OCI-LY1 (cell line): ENCODE measurements at regions not wholly inside any gene's neighbourhood (a gene's known extent, or its start where the extent isn't known, plus 50 kb on each side); places are given as distances from the start of the nearest gene placed in this dataset.

Experiments used
- H2AFZ ChIP-seq: fragments of 200-600 bp; sonication (generic), shearing (Covaris generic); 2 replicates; pipeline ENCODE4 v1.6.0; 2014; ENCODE audit warnings: antibody characterized with exemption, mild to moderate bottlenecking, low read length
- H3F3A ChIP-seq: fragments of 200-600 bp; sonication (generic), shearing (Covaris generic); 2 replicates; pipeline ENCODE4 v1.6.0; 2014; ENCODE audit warnings: mild to moderate bottlenecking, antibody characterized with exemption, low read length, moderate library complexity; ENCODE audit not compliant: insufficient read depth
- H3K27ac ChIP-seq: fragments of 200-600 bp; sonication (generic); 2 replicates; pipeline ENCODE4 v1.5.1; 2014; ENCODE audit warnings: low read length, mixed run types, mild to moderate bottlenecking, low read depth; ENCODE audit not compliant: poor library complexity, severe bottlenecking
- H3K27me3 ChIP-seq: fragments of 200-600 bp; sonication (generic); 2 replicates; pipeline ENCODE4 v1.6.0; 2014; ENCODE audit warnings: antibody characterized with exemption, mild to moderate bottlenecking, low read length, moderate library complexity; ENCODE audit not compliant: insufficient read depth
- H3K36me3 ChIP-seq: fragments of 200-600 bp; sonication (generic); 2 replicates; pipeline ENCODE4 v1.6.1; 2014; ENCODE audit warnings: mild to moderate bottlenecking, antibody characterized with exemption, low read length, moderate library complexity, mixed read lengths; ENCODE audit not compliant: insufficient read depth
- H3K4me1 ChIP-seq: fragments of 200-600 bp; sonication (generic); 2 replicates; pipeline ENCODE4 v1.5.1; 2014; ENCODE audit warnings: mild to moderate bottlenecking, low read length, moderate library complexity; ENCODE audit not compliant: insufficient read depth, severe bottlenecking
- H3K4me2 ChIP-seq: fragments of 200-600 bp; sonication (generic), shearing (Covaris generic); 2 replicates; pipeline ENCODE4 v1.6.1; 2014; ENCODE audit warnings: low read length
- H3K4me3 ChIP-seq: fragments of 200-600 bp; sonication (generic); 2 replicates; pipeline ENCODE4 v1.5.1; 2014; ENCODE audit warnings: low read length, low read depth, mild to moderate bottlenecking, mixed read lengths; ENCODE audit not compliant: poor library complexity, severe bottlenecking
- H3K79me2 ChIP-seq: fragments of 200-600 bp; shearing (Covaris generic); 2 replicates; pipeline ENCODE4 v1.6.1; 2016; ENCODE audit warnings: mixed run types, low read length, mixed read lengths; ENCODE audit not compliant: insufficient read depth
- H3K9ac ChIP-seq: fragments of 200-600 bp; sonication (generic), shearing (Covaris generic); 2 replicates; pipeline ENCODE4 v1.6.1; 2014; ENCODE audit warnings: mild to moderate bottlenecking, low read length, mixed read lengths
- H3K9me2 ChIP-seq: fragments of 200-600 bp; sonication (generic), shearing (Covaris generic); 2 replicates; pipeline ENCODE4 v1.6.1; 2014; ENCODE audit warnings: low read depth, mild to moderate bottlenecking, low read length, mixed read lengths
- H3K9me3 ChIP-seq: fragments of 200-600 bp; shearing (Covaris generic); 2 replicates; pipeline ENCODE4 v1.6.1; 2014; ENCODE audit warnings: low read length, mixed read lengths
- H4K20me1 ChIP-seq: fragments of 200-600 bp; sonication (generic), shearing (Covaris generic); 2 replicates; pipeline ENCODE4 v1.6.0; 2016; ENCODE audit warnings: mild to moderate bottlenecking, low read length; ENCODE audit not compliant: insufficient read depth
- CTCF ChIP-seq: fragments of 200-600 bp; sonication (generic), shearing (Covaris generic); IDR thresholded peaks from 2 replicates; pipeline ENCODE4 v1.5.1; 2017; ENCODE audit warnings: mild to moderate bottlenecking, antibody characterized with exemption, low read length, moderate library complexity, mixed read lengths
- EZH2 ChIP-seq: fragments of 200-600 bp; sonication (generic), shearing (Covaris generic); IDR thresholded peaks from 2 replicates; pipeline ENCODE4 v1.8.0; 2017; ENCODE audit warnings: borderline replicate concordance, mixed run types, mild to moderate bottlenecking, antibody characterized with exemption, low read length, moderate library complexity, mixed read lengths

- H3K36me3 ChIP-seq, result no peaks in the 10 kb centered on the region
- H3K27me3 ChIP-seq, result no peaks in the 10 kb centered on the region
Measured at GRCh38 chr10:43763846-43764245, 115.2 kb upstream of the ZNF32 start.

GRCh38 chr10:43760514-43760913 is 111.8 kb upstream of the ZNF32 start:
- no peaks in the 10 kb centered on the region for H3K36me3 ChIP-seq
- no peak for TF ChIP-seq CTCF
- no peak for TF ChIP-seq EZH2
- no peaks in the 10 kb centered on the region for H3K79me2 ChIP-seq
- H3K27ac ChIP-seq, result no peak overlapping the region
- H3K9me2 ChIP-seq, result no peaks in the 10 kb centered on the region
- no peak overlapping the region for H2AFZ ChIP-seq
- H3K27me3 ChIP-seq, result no peaks in the 10 kb centered on the region
- H3K9me3 ChIP-seq, result no peaks in the 10 kb centered on the region
- H3F3A ChIP-seq, result no peaks in the 10 kb centered on the region
- no peaks in the 10 kb centered on the region for H3K4me1 ChIP-seq
- no peaks in the 10 kb centered on the region for H4K20me1 ChIP-seq
- H3K4me2 ChIP-seq, result no peak overlapping the region
- no peak overlapping the region for H3K4me3 ChIP-seq
- no peak overlapping the region for H3K9ac ChIP-seq

More at GRCh38 chr10:43763846-43764245, 115.2 kb upstream of the ZNF32 start:
- Histone ChIP-seq H3K9ac (no peak overlapping the region), H3K4me2 (no peak overlapping the region), H4K20me1 (no peaks in the 10 kb centered on the region), H3K9me3 (no peaks in the 10 kb centered on the region), H3K4me1 (no peaks in the 10 kb centered on the region), H3K4me3 (no peak overlapping the region), H3K9me2 (no peaks in the 10 kb centered on the region), H3K79me2 (no peaks in the 10 kb centered on the region), H2AFZ (no peak overlapping the region), H3F3A (no peaks in the 10 kb centered on the region), H3K27ac (no peak overlapping the region)
- TF ChIP-seq EZH2 (no peak), CTCF (no peak)

GRCh38 chr10:43759216-43759615 is 110.5 kb upstream of the ZNF32 start:
- Histone ChIP-seq H3K27ac (no peak overlapping the region), H2AFZ (no peak overlapping the region), H3K4me1 (no peaks in the 10 kb centered on the region), H3K4me2 (no peak overlapping the region), H3F3A (no peaks in the 10 kb centered on the region), H3K9me2 (no peaks in the 10 kb centered on the region), H3K27me3 (no peaks in the 10 kb centered on the region), H3K9ac (no peak overlapping the region), H4K20me1 (no peaks in the 10 kb centered on the region), H3K4me3 (no peak overlapping the region), H3K9me3 (no peaks in the 10 kb centered on the region), H3K36me3 (no peaks in the 10 kb centered on the region), H3K79me2 (no peaks in the 10 kb centered on the region)
- TF ChIP-seq EZH2, result no peak
- no peak for TF ChIP-seq CTCF
